Effector memory CD8-positive, alpha-beta T cell (primary cell): ENCODE measurements at regions not wholly inside any gene's neighbourhood (a gene's known extent, or its start where the extent isn't known, plus 50 kb on each side); places are given as distances from the start of the nearest gene placed in this dataset.

Experiments used
- ATAC-seq: fragments of 150-1000 bp; cut with Tn5 transposase; replicated peaks from 2 replicates; pipeline ENCODE4 v1.10.0; 2021; ENCODE audit warnings: mild to moderate bottlenecking, moderate library complexity
- DNase-seq, 3 experiments: peaks; one replicate each; pipeline ENCODE4 v3.0.0; 2021
- H3K27ac Mint-ChIP-seq, 2 donors: one replicate each; pipeline ENCODE4 v1.8.0; 2022; ENCODE audit warnings: mild to moderate bottlenecking in 2 of 2, mixed read lengths in 2 of 2, moderate library complexity in 2 of 2
- H3K27me3 Mint-ChIP-seq, 2 donors: one replicate each; pipeline ENCODE4 v1.8.0; 2022; ENCODE audit warnings: mixed read lengths in 2 of 2
- H3K36me3 Mint-ChIP-seq: one replicate; pipeline ENCODE4 v1.8.0; 2022; ENCODE audit warnings: mild to moderate bottlenecking, moderate library complexity, mixed read lengths; ENCODE audit not compliant: insufficient read depth
- H3K4me1 Mint-ChIP-seq, 2 donors: one replicate each; pipeline ENCODE4 v1.8.0; 2022; ENCODE audit warnings: low read depth in 2 of 2, mixed read lengths in 2 of 2
- H3K4me3 Mint-ChIP-seq, 2 donors: one replicate each; pipeline ENCODE4 v1.8.0; 2022; ENCODE audit warnings: mild to moderate bottlenecking in 2 of 2, mixed read lengths in 2 of 2, moderate library complexity in 2 of 2
- H3K9me3 Mint-ChIP-seq, 2 donors: one replicate each; pipeline ENCODE4 v1.8.0; 2022; ENCODE audit warnings: mixed read lengths in 2 of 2

- ATAC-seq: no peak
- Mint-ChIP-seq H3K9me3 (no peaks in the 10 kb centered on the region), H3K4me3 (no peak overlapping the region), H3K4me1 (no peaks in the 10 kb centered on the region), H3K36me3 (peaks cover 4% of the 10 kb centered on the region), H3K27me3 (peaks cover 19 to 29% of the 10 kb centered on the region in 2 donors), H3K27ac (no peak overlapping the region)
- DNase-seq: no peak
These were observed 194.4 kb upstream of the MAF start for GRCh38 chr16:79794941-79795340.

- Mint-ChIP-seq H3K27ac (no peak overlapping the region), H3K4me3 (no peak overlapping the region), H3K36me3 (peaks cover 4% of the 10 kb centered on the region), H3K9me3 (no peaks in the 10 kb centered on the region), H3K27me3 (peaks cover 28 to 35% of the 10 kb centered on the region in 2 donors), H3K4me1 (no peaks in the 10 kb centered on the region)
- no peak for DNase-seq
- no peak for ATAC-seq
These were observed 192.3 kb upstream of the MAF start for GRCh38 chr16:79792664-79793351.

- no peak overlapping the region for H3K27ac Mint-ChIP-seq
- DNase-seq (no peak), ATAC-seq (no peak)
- no peak overlapping the region for H3K4me3 Mint-ChIP-seq
- H3K27me3 Mint-ChIP-seq: peaks cover 28 to 35% of the 10 kb centered on the region in 2 donors
- no peaks in the 10 kb centered on the region for H3K9me3 Mint-ChIP-seq
- no peaks in the 10 kb centered on the region for H3K4me1 Mint-ChIP-seq
- peaks cover 4% of the 10 kb centered on the region for H3K36me3 Mint-ChIP-seq
These were observed 191.5 kb upstream of the MAF start for GRCh38 chr16:79792076-79792475.

GRCh38 chr16:79790854-79791253 lies 190.3 kb upstream of the MAF start:
- Mint-ChIP-seq H3K4me3 (no peak overlapping the region), H3K9me3 (no peaks in the 10 kb centered on the region), H3K27ac (no peak overlapping the region), H3K4me1 (no peaks in the 10 kb centered on the region), H3K36me3 (peaks cover 4% of the 10 kb centered on the region), H3K27me3 (peaks cover 26 to 28% of the 10 kb centered on the region in 2 donors)
- DNase-seq: no peak
- ATAC-seq: no peak

- Mint-ChIP-seq H3K9me3 (no peaks in the 10 kb centered on the region), H3K4me1 (no peaks in the 10 kb centered on the region), H3K36me3 (no peaks in the 10 kb centered on the region), H3K27me3 (peaks cover 15 to 18% of the 10 kb centered on the region in 2 donors), H3K27ac (no peak overlapping the region), H3K4me3 (no peak overlapping the region)
- DNase-seq (no peak), ATAC-seq (no peak)
These were observed 188.4 kb upstream of the MAF start for GRCh38 chr16:79788949-79789348.

GRCh38 chr16:79786389-79786788 lies 185.9 kb upstream of the MAF start:
- Mint-ChIP-seq H3K27ac (no peak overlapping the region), H3K4me1 (no peaks in the 10 kb centered on the region), H3K36me3 (no peaks in the 10 kb centered on the region), H3K9me3 (no peaks in the 10 kb centered on the region), H3K27me3 (peaks cover 7 to 10% of the 10 kb centered on the region in 2 donors), H3K4me3 (no peak overlapping the region)
- ATAC-seq (no peak), DNase-seq (no peak)

GRCh38 chr16:79784007-79784406 lies 183.5 kb upstream of the MAF start:
- peaks cover 11 to 15% of the 10 kb centered on the region in 2 donors for H3K27me3 Mint-ChIP-seq
- ATAC-seq (no peak), DNase-seq (no peak)
- no peaks in the 10 kb centered on the region for H3K9me3 Mint-ChIP-seq
- H3K36me3 Mint-ChIP-seq: no peaks in the 10 kb centered on the region
- no peaks in the 10 kb centered on the region for H3K4me1 Mint-ChIP-seq
- no peak overlapping the region for H3K27ac Mint-ChIP-seq
- no peak overlapping the region for H3K4me3 Mint-ChIP-seq

- no peak overlapping the region for H3K27ac Mint-ChIP-seq
These were observed 177.1 kb upstream of the MAF start for GRCh38 chr16:79777679-79778078.

GRCh38 chr16:79776243-79776847 lies 175.8 kb upstream of the MAF start:
- Mint-ChIP-seq H3K27me3 (peaks cover 47 to 53% of the 10 kb centered on the region in 2 donors), H3K36me3 (no peaks in the 10 kb centered on the region), H3K4me3 (no peak overlapping the region), H3K9me3 (no peaks in the 10 kb centered on the region), H3K4me1 (no peaks in the 10 kb centered on the region), H3K27ac (no peak overlapping the region)
- ATAC-seq (no peak), DNase-seq (no peak)

More at GRCh38 chr16:79777679-79778078, 177.1 kb upstream of the MAF start:
- H3K9me3 Mint-ChIP-seq: no peaks in the 10 kb centered on the region
- no peaks in the 10 kb centered on the region for H3K4me1 Mint-ChIP-seq
- peaks cover 42 to 47% of the 10 kb centered on the region in 2 donors for H3K27me3 Mint-ChIP-seq
- no peak for DNase-seq
- no peaks in the 10 kb centered on the region for H3K36me3 Mint-ChIP-seq
- no peak for ATAC-seq
- no peak overlapping the region for H3K4me3 Mint-ChIP-seq

GRCh38 chr16:79772784-79773183 lies 172.2 kb upstream of the MAF start:
- no peak overlapping the region for H3K27ac Mint-ChIP-seq
- no peak for ATAC-seq
- peaks cover 10% of the 10 kb centered on the region for H3K36me3 Mint-ChIP-seq
- H3K9me3 Mint-ChIP-seq: no peaks in the 10 kb centered on the region
- no peak for DNase-seq
- no peak overlapping the region for H3K4me3 Mint-ChIP-seq
- H3K27me3 Mint-ChIP-seq: peaks cover 20 to 38% of the 10 kb centered on the region in 2 donors
- H3K4me1 Mint-ChIP-seq: peaks cover 14% of the 10 kb centered on the region in 2 donors

- DNase-seq (no peak), ATAC-seq (no peak)
- H3K4me1 Mint-ChIP-seq: peaks cover 14% of the 10 kb centered on the region in 2 donors
- H3K27ac Mint-ChIP-seq: no peak overlapping the region
- peaks cover 10% of the 10 kb centered on the region for H3K36me3 Mint-ChIP-seq
- H3K4me3 Mint-ChIP-seq: no peak overlapping the region
- H3K27me3 Mint-ChIP-seq: peaks cover 16 to 37% of the 10 kb centered on the region in 2 donors
- H3K9me3 Mint-ChIP-seq: no peaks in the 10 kb centered on the region
These were observed 171.5 kb upstream of the MAF start for GRCh38 chr16:79772048-79772447.

GRCh38 chr16:79770244-79771064 lies 169.9 kb upstream of the MAF start:
- Mint-ChIP-seq H3K4me3 (peak overlapping the region; percentile 84 to 89), H3K36me3 (peaks cover 10% of the 10 kb centered on the region), H3K9me3 (no peaks in the 10 kb centered on the region), H3K4me1 (peaks cover 14% of the 10 kb centered on the region in 2 donors), H3K27me3 (peaks cover 7 to 45% of the 10 kb centered on the region in 2 donors), H3K27ac (peak overlapping the region; percentile 86 to 95)
- peak; percentile 91 for ATAC-seq
- DNase-seq: peak; percentile 20 to 41 (median 37)

GRCh38 chr16:79769928-79770243 lies 169.3 kb upstream of the MAF start:
- Mint-ChIP-seq H3K4me1 (peaks cover 14% of the 10 kb centered on the region in 2 donors), H3K36me3 (peaks cover 10% of the 10 kb centered on the region), H3K4me3 (peak overlapping the region; percentile 84 to 89), H3K27me3 (peaks cover 2 to 41% of the 10 kb centered on the region in 2 donors), H3K9me3 (no peaks in the 10 kb centered on the region), H3K27ac (peak overlapping the region; percentile 86 to 95)
- DNase-seq (no peak), ATAC-seq (no peak)
